ENCODE measurements at regions not wholly inside any gene's neighbourhood (a gene's known extent, or its start where the extent isn't known, plus 50 kb on each side); places are given as distances from the start of the nearest gene placed in this dataset.
"Not testable (repeated sequence)": the region's sequence is repeated elsewhere in the genome, so short reads cannot be mapped to it uniquely, and the experiment has no call there.

- intact Hi-C loops (cut with DNase I); ATAC-seq (ENCODE audit: low FRiP score); H3K27me3 ChIP-seq (ENCODE audit: control insufficient read depth in 1 of 2, insufficient read depth in 2 of 2, low read length in 1 of 2): not testable (repeated sequence)
Measured at GRCh38 chr6:11372186-11372790, 139.8 kb upstream of the NEDD9 start.

DNA sequence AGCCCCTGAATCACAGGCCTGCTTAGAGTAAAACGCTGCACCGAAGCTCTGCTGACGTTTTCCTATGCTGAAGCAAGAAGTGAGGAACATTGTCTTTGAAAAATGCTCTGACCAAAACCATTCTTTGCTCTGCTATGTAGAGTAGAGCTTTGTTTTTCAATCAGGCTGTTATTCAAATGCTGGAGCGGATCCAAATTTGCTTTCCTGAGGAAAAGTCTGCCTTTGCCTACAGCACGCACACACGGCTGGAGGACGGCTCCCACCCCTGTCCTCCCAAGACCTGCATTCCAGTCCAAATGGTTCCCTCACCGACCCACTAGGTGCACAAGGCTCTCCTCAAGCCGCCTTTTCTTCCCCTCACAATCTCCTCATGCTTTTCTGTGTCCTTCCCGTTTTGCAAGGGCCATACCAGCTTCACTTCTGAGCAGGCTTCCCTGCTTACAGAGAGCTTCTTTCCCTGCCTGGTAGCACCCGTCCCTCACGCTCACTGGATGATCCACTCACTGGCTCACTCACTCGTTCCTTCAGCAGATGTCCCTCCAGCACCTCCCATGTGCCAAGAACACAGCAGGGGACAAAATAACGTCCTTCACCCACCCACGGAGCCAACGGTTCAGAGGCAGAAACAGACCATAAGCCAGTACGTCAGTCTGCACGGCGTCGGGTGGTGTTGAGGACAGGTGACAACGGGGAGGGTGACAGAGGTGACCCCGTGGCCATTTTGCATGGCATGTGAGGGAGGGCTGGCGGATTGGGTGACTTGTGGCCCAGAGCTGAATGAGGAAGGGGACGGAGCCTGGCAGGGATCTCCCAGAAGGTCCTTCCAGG, 137.9 kb upstream of the NEDD9 start:
- no peaks in the 10 kb centered on the region for H3K9me3 ChIP-seq (ENCODE audit: control insufficient read depth, low read length)
- H3K36me3 ChIP-seq (ENCODE audit: control insufficient read depth in 1 of 2, insufficient read depth in 2 of 2, low read length in 1 of 2): no peaks in the 10 kb centered on the region
- intact Hi-C loops (cut with DNase I): no loop called here
- no peak overlapping the region for H3K27ac ChIP-seq (ENCODE audit: low read depth in 1 of 2, low read length in 2 of 2)
- DNase-seq (no peak), ATAC-seq (ENCODE audit: low FRiP score) (peak; percentile 20)
- no peaks in the 10 kb centered on the region for H3K27me3 ChIP-seq (ENCODE audit: control insufficient read depth in 1 of 2, insufficient read depth in 2 of 2, low read length in 1 of 2)
- WGBS, 2 donors: 71 to 76% methylated on average over 24 of the region's 24 CpGs
- peaks cover 0 to 2% of the 10 kb centered on the region in 2 donors for H3K4me1 ChIP-seq (ENCODE audit: control insufficient read depth in 1 of 2, insufficient read depth in 2 of 2, low read length in 2 of 2)
- no peak overlapping the region for H3K4me3 ChIP-seq (ENCODE audit: low read length in 2 of 2)

More at GRCh38 chr6:11372186-11372790, 139.8 kb upstream of the NEDD9 start:
- DNase-seq; H3K4me3 ChIP-seq (ENCODE audit: low read length in 2 of 2); H3K4me1 ChIP-seq (ENCODE audit: control insufficient read depth in 1 of 2, insufficient read depth in 2 of 2, low read length in 2 of 2); H3K36me3 ChIP-seq (ENCODE audit: control insufficient read depth in 1 of 2, insufficient read depth in 2 of 2, low read length in 1 of 2); H3K9me3 ChIP-seq (ENCODE audit: control insufficient read depth, low read length); H3K27ac ChIP-seq (ENCODE audit: low read depth in 1 of 2, low read length in 2 of 2): not testable (repeated sequence)

- Histone ChIP-seq H3K36me3 (ENCODE audit: control insufficient read depth in 1 of 2, insufficient read depth in 2 of 2, low read length in 1 of 2) (no peaks in the 10 kb centered on the region), H3K9me3 (ENCODE audit: control insufficient read depth, low read length) (no peaks in the 10 kb centered on the region), H3K27me3 (ENCODE audit: control insufficient read depth in 1 of 2, insufficient read depth in 2 of 2, low read length in 1 of 2) (no peaks in the 10 kb centered on the region), H3K4me3 (ENCODE audit: low read length in 2 of 2) (no peak overlapping the region), H3K4me1 (ENCODE audit: control insufficient read depth in 1 of 2, insufficient read depth in 2 of 2, low read length in 2 of 2) (peaks cover 0 to 2% of the 10 kb centered on the region in 2 donors), H3K27ac (ENCODE audit: low read depth in 1 of 2, low read length in 2 of 2) (no peak overlapping the region)
- intact Hi-C loops (cut with DNase I): loop anchor here in 1 of 2 donors (5.0 kb wide), 2 partner anchors 39 to 136 kb away; partner anchors contain the start of gene NEDD9
- DNase-seq: no peak
- ATAC-seq (ENCODE audit: low FRiP score): no peak
- WGBS, 2 donors: 88 to 95% methylated on average over 1 of the region's 1 CpG
Measured at GRCh38 chr6:11368760-11369159, 136.3 kb upstream of the NEDD9 start.

GRCh38 chr6:11368264-11368663, 135.8 kb upstream of the NEDD9 start:
- no peak overlapping the region for H3K27ac ChIP-seq (ENCODE audit: low read depth in 1 of 2, low read length in 2 of 2)
- WGBS, 2 donors: 95 to 96% methylated on average over 5 of the region's 5 CpGs

DNA sequence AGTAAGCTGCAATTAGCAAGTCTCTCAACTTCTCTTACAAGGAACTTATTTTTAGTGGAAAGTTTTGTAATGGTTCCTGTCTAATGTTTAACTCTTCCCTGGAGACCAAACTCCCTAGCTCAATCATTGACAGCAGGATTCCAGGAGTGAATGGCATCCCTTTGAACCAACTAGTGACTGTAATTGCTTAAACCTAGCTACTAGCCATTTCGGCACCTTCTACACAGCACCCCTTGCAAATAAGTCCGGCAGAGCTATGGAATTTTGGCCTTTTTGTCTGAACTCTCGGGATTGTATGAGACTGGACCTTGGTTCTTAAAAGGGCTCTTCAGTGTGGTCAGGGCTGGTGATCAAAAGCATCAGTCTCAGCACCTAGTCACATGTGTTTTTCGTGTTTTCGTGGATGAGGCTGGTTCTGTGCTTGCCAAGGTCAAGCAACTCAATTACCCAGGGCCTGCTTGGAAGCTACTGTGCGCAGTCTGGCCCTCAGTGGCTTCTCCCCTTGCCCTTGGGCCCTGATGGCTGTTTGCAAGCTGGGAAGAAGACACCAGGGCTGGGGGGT, 135.3 kb upstream of the NEDD9 start:
- no peak for ATAC-seq (ENCODE audit: low FRiP score)
- H3K27me3 ChIP-seq (ENCODE audit: control insufficient read depth in 1 of 2, insufficient read depth in 2 of 2, low read length in 1 of 2): no peaks in the 10 kb centered on the region
- WGBS, 2 donors: 93 to 94% methylated on average over 6 of the region's 6 CpGs
- H3K27ac ChIP-seq (ENCODE audit: low read depth in 1 of 2, low read length in 2 of 2): no peak overlapping the region
- intact Hi-C loops (cut with DNase I): loop anchor here in 1 of 2 donors (5.0 kb wide), 2 partner anchors 40 to 135 kb away; partner anchors contain the start of gene NEDD9
- no peaks in the 10 kb centered on the region for H3K36me3 ChIP-seq (ENCODE audit: control insufficient read depth in 1 of 2, insufficient read depth in 2 of 2, low read length in 1 of 2)
- peaks cover 0 to 2% of the 10 kb centered on the region in 2 donors for H3K4me1 ChIP-seq (ENCODE audit: control insufficient read depth in 1 of 2, insufficient read depth in 2 of 2, low read length in 2 of 2)
- H3K9me3 ChIP-seq (ENCODE audit: control insufficient read depth, low read length): no peaks in the 10 kb centered on the region
- DNase-seq: no peak
- no peak overlapping the region for H3K4me3 ChIP-seq (ENCODE audit: low read length in 2 of 2)

More at GRCh38 chr6:11368264-11368663, 135.8 kb upstream of the NEDD9 start:
- Histone ChIP-seq H3K9me3 (ENCODE audit: control insufficient read depth, low read length) (no peaks in the 10 kb centered on the region), H3K27me3 (ENCODE audit: control insufficient read depth in 1 of 2, insufficient read depth in 2 of 2, low read length in 1 of 2) (no peaks in the 10 kb centered on the region), H3K4me1 (ENCODE audit: control insufficient read depth in 1 of 2, insufficient read depth in 2 of 2, low read length in 2 of 2) (peaks cover 0 to 2% of the 10 kb centered on the region in 2 donors), H3K36me3 (ENCODE audit: control insufficient read depth in 1 of 2, insufficient read depth in 2 of 2, low read length in 1 of 2) (no peaks in the 10 kb centered on the region), H3K4me3 (ENCODE audit: low read length in 2 of 2) (no peak overlapping the region)
- intact Hi-C loops (cut with DNase I): loop anchor here in 1 of 2 donors (5.0 kb wide), 2 partner anchors 39 to 136 kb away; partner anchors contain the start of gene NEDD9
- ATAC-seq (ENCODE audit: low FRiP score): no peak
- DNase-seq: no peak

DNA sequence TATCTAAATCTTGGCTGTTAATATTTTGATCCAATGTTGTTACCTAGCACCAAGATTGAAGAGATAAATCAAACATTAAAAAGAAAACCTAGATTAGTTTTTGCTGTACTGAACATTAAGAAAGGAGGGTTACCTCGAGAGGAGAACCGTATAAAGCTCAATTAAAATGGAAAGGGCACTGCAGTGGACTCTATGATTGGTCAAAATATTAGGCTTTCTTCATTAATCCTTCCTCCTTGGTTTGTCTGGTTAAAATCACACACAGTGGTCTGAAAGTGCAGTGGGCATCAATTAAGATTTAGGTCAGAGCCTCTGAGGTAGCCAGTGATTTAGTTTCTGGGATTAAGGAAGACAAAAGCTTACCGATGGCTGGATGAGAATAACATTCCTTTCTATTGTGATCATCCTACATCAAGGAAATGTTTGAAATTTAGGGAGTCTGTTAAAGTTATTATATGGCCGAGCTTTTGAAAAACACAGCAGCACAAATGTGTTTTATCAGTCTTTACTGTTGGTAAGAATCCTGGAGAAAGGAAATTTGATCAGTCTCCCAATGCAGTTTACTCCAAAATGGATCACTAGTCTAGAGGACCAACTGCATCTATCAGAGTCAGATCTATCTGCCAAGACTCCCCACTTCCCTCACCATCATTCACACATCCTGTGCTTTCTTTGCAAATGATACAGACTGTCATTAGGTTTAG, 134.6 kb upstream of the NEDD9 start:
- 45 to 48% methylated on average over 4 of the region's 4 CpGs for WGBS, 2 donors
- no peak for DNase-seq
- Histone ChIP-seq H3K4me1 (ENCODE audit: control insufficient read depth in 1 of 2, insufficient read depth in 2 of 2, low read length in 2 of 2) (peaks cover 0 to 2% of the 10 kb centered on the region in 2 donors), H3K9me3 (ENCODE audit: control insufficient read depth, low read length) (no peaks in the 10 kb centered on the region), H3K27me3 (ENCODE audit: control insufficient read depth in 1 of 2, insufficient read depth in 2 of 2, low read length in 1 of 2) (no peaks in the 10 kb centered on the region), H3K36me3 (ENCODE audit: control insufficient read depth in 1 of 2, insufficient read depth in 2 of 2, low read length in 1 of 2) (no peaks in the 10 kb centered on the region), H3K4me3 (ENCODE audit: low read length in 2 of 2) (no peak overlapping the region), H3K27ac (ENCODE audit: low read depth in 1 of 2, low read length in 2 of 2) (no peak overlapping the region)
- intact Hi-C loops (cut with DNase I): loop anchor here in 1 of 2 donors (5.0 kb wide), 2 partner anchors 40 to 135 kb away; partner anchors contain the start of gene NEDD9
- ATAC-seq (ENCODE audit: low FRiP score): no peak

DNA sequence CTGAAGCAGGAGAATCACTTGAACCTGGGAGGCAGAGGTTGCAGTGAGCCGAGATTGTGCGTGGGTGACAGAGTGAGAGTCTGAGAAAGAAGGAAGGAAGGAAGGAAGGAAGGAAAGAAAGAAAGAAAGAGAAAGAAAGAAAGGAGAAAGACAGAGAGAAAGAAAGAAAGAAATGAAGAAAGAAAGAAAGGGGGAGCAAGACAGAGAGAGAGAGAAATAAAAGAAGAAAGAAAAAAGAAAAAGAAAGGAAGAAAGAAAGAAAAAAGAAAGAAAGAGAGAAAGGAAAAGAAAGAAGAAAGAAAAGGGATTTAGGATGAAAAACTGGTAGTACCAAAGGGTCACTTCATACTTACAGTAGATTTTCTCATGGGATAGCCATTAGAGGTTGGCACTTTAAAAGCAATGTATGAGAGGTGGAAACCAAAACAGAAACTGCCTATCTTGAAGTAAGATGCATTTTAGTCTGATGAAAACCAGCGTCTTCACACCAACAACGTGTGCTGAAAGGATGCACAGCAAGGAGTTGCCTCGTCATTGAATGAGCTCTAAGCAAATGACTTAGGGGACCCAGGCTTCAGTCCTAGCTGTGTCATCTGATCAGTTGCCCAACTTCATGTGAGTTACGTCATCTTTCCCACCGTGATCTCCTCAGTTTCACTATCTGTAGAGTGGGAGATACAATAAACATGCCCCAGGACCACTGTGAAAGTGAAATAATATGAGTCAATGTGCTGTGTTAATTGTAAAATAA, 133.9 kb upstream of the NEDD9 start:
- intact Hi-C loops (cut with DNase I): loop anchor here in 1 of 2 donors (5.0 kb wide), 2 partner anchors 41 to 134 kb away; partner anchors contain the start of gene NEDD9
- Histone ChIP-seq H3K4me1 (ENCODE audit: control insufficient read depth in 1 of 2, insufficient read depth in 2 of 2, low read length in 2 of 2) (peaks cover 0 to 2% of the 10 kb centered on the region in 2 donors), H3K27me3 (ENCODE audit: control insufficient read depth in 1 of 2, insufficient read depth in 2 of 2, low read length in 1 of 2) (no peaks in the 10 kb centered on the region), H3K36me3 (ENCODE audit: control insufficient read depth in 1 of 2, insufficient read depth in 2 of 2, low read length in 1 of 2) (no peaks in the 10 kb centered on the region), H3K4me3 (ENCODE audit: low read length in 2 of 2) (no peak overlapping the region), H3K9me3 (ENCODE audit: control insufficient read depth, low read length) (no peaks in the 10 kb centered on the region), H3K27ac (ENCODE audit: low read depth in 1 of 2, low read length in 2 of 2) (peak overlapping the region in 1 of 2 donors; percentile 45)
- DNase-seq: no peak
- WGBS, 2 donors: 91 to 92% methylated on average over 7 of the region's 7 CpGs
- ATAC-seq (ENCODE audit: low FRiP score): no peak

Data from aorta (tissue), 5 donors.